Thyroid gland (tissue), 4 donors: ENCODE measurements at regions not wholly inside any gene's neighbourhood (a gene's known extent, or its start where the extent isn't known, plus 50 kb on each side); places are given as distances from the start of the nearest gene placed in this dataset.

Experiments used
- DNase-seq, 2 donors: peaks; one replicate each; pipeline ENCODE4 v3.0.0-alpha.2; 2019
- H3K27ac ChIP-seq, 3 donors: fragments of 200-600 bp; sonication (generic); 1 replicate in 2 of 3; 2 replicates in 1 of 3; pipeline ENCODE4 v1.5.1; 2016 to 2019; ENCODE audit warnings: mild to moderate bottlenecking in 1 of 3, moderate library complexity in 1 of 3
- H3K27me3 ChIP-seq: fragments of 200-600 bp; sonication (generic); one replicate; pipeline ENCODE4 v1.5.1; 2019
- H3K36me3 ChIP-seq, 2 donors: fragments of 200-600 bp; sonication (generic); one replicate each; pipeline ENCODE4 v1.5.1; 2016 to 2019
- H3K4me1 ChIP-seq, 2 donors: fragments of 200-600 bp; sonication (generic); one replicate each; pipeline ENCODE4 v1.5.1; 2017 to 2019
- H3K4me3 ChIP-seq, 3 donors: fragments of 200-600 bp; sonication (generic); replicated peaks in 1 of 3; 1 replicate in 2 of 3; 2 replicates in 1 of 3; pipeline ENCODE4 v1.5.1; 2016; ENCODE audit warnings: mild to moderate bottlenecking in 1 of 3
- H3K9me3 ChIP-seq: fragments of 200-600 bp; sonication (generic); one replicate; pipeline ENCODE4 v1.5.1; 2017
- CTCF ChIP-seq, 6 experiments: fragments of 200-600 bp in 3 of 6; fragments of 450-650 bp in 3 of 6; sonication (generic) in 3 of 6; IDR thresholded peaks; one replicate each; pipeline ENCODE4 v1.5.1; 2016 to 2019; ENCODE audit warnings: antibody characterized with exemption in 6 of 6, mild to moderate bottlenecking in 2 of 6, inconsistent platforms in 1 of 6, moderate library complexity in 1 of 6
- POLR2A ChIP-seq, 2 donors: fragments of 450-650 bp; IDR thresholded peaks; one replicate each; pipeline ENCODE4 v1.6.1; 2017; ENCODE audit warnings: antibody characterized with exemption in 2 of 2, mild to moderate bottlenecking in 2 of 2, moderate library complexity in 1 of 2
- WGBS, 2 donors: methylation state at CpG; one replicate each; pipeline ENCODE4 v1.1.5; 2017; 5-methylcytosine and 5-hydroxymethylcytosine counted together
- intact Hi-C: fragments of 100-400 bp; cut with DNase I; formaldehyde crosslinking; loops from one replicate; pipeline ENCODE4 v1.15.1; 2023

GRCh38 chr13:44266305-44266704 lies 107.3 kb upstream of the SERP2 start:
- TF ChIP-seq POLR2A (IDR thresholded peaks at IDR 0.05) (no peak), CTCF (IDR thresholded peaks at IDR 0.05) (no peak)
- 81 to 87% methylated on average over 3 of the region's 3 CpGs for WGBS, 2 donors
- Histone ChIP-seq H3K27me3 (no peaks in the 10 kb centered on the region), H3K4me3 (no peak overlapping the region), H3K9me3 (no peaks in the 10 kb centered on the region), H3K27ac (no peak overlapping the region), H3K4me1 (peaks cover 0 to 17% of the 10 kb centered on the region in 2 donors), H3K36me3 (no peaks in the 10 kb centered on the region)
- intact Hi-C loops: no loop called here
- no peak for DNase-seq

- WGBS, 2 donors: 95 to 100% methylated on average over 1 of the region's 1 CpG
- intact Hi-C loops: no loop called here
- Histone ChIP-seq H3K27me3 (no peaks in the 10 kb centered on the region), H3K4me3 (no peak overlapping the region), H3K36me3 (no peaks in the 10 kb centered on the region), H3K27ac (no peak overlapping the region), H3K4me1 (peaks cover 0 to 20% of the 10 kb centered on the region in 2 donors), H3K9me3 (no peaks in the 10 kb centered on the region)
- TF ChIP-seq CTCF (IDR thresholded peaks at IDR 0.05): no peak
- TF ChIP-seq POLR2A (IDR thresholded peaks at IDR 0.05): no peak
- DNase-seq: no peak
Measured at GRCh38 chr13:44266772-44267171, 106.9 kb upstream of the SERP2 start.

GRCh38 chr13:44267203-44267602 lies 106.4 kb upstream of the SERP2 start:
- WGBS, 2 donors: 94 to 100% methylated on average over 1 of the region's 1 CpG
- no peaks in the 10 kb centered on the region for H3K36me3 ChIP-seq
- DNase-seq: no peak
- no peaks in the 10 kb centered on the region for H3K27me3 ChIP-seq
- TF ChIP-seq CTCF (IDR thresholded peaks at IDR 0.05): no peak
- no peak for TF ChIP-seq POLR2A (IDR thresholded peaks at IDR 0.05)
- peaks cover 0 to 25% of the 10 kb centered on the region in 2 donors for H3K4me1 ChIP-seq
- H3K27ac ChIP-seq: no peak overlapping the region
- intact Hi-C loops: no loop called here
- no peaks in the 10 kb centered on the region for H3K9me3 ChIP-seq
- no peak overlapping the region for H3K4me3 ChIP-seq

- Histone ChIP-seq H3K27me3 (no peaks in the 10 kb centered on the region), H3K4me3 (no peak overlapping the region), H3K27ac (peak overlapping the region in 2 of 3 donors; percentile 11 to 30), H3K9me3 (no peaks in the 10 kb centered on the region), H3K4me1 (peaks cover 0 to 26% of the 10 kb centered on the region in 2 donors), H3K36me3 (no peaks in the 10 kb centered on the region)
- intact Hi-C loops: no loop called here
- no peak for TF ChIP-seq CTCF (IDR thresholded peaks at IDR 0.05)
- peak in 1 of 2 donors; percentile 19 for TF ChIP-seq POLR2A (IDR thresholded peaks at IDR 0.05)
- DNase-seq: no peak
- 56 to 78% methylated on average over 4 of the region's 4 CpGs for WGBS, 2 donors
Measured at GRCh38 chr13:44267980-44268379, 105.6 kb upstream of the SERP2 start.

- peaks cover 0 to 30% of the 10 kb centered on the region in 2 donors for H3K4me1 ChIP-seq
- H3K27me3 ChIP-seq: no peaks in the 10 kb centered on the region
- peak overlapping the region in 2 of 3 donors; percentile 11 to 30 for H3K27ac ChIP-seq
- intact Hi-C loops: no loop called here
- H3K9me3 ChIP-seq: no peaks in the 10 kb centered on the region
- no peak for DNase-seq
- no peaks in the 10 kb centered on the region for H3K36me3 ChIP-seq
- no peak overlapping the region for H3K4me3 ChIP-seq
- TF ChIP-seq CTCF (IDR thresholded peaks at IDR 0.05) (no peak), POLR2A (IDR thresholded peaks at IDR 0.05) (no peak)
Measured at GRCh38 chr13:44268980-44269379, 104.6 kb upstream of the SERP2 start.
